GM19043 (cell line): ENCODE measurements at regions not wholly inside any gene's neighbourhood (a gene's known extent, or its start where the extent isn't known, plus 50 kb on each side); places are given as distances from the start of the nearest gene placed in this dataset.

Experiments used
- ATAC-seq: cut with Tn5 transposase; IDR thresholded peaks from one replicate; pipeline ENCODE4 v1.9.1; 2021; ENCODE audit warnings: low read depth; ENCODE audit not compliant: unreplicated experiment

DNA sequence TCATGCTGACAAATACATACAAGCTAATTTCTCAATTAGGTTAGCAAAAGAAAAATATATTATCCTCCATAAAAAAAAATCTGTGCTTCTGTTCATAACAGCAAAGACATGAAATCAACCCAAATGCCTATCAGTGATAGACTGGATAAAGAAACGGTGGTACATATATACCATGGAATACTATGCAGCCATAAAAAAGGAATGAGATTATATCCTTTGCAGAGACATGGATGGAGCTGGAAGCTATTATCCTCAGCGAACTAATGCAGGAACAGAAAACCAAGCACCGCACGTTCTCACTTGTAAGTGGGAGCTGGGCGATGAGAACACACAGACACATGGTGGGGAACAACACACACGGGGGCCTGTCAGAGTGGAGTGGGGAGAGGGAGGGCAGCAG is 84.0 kb upstream of the PALMD start:
- no peak for ATAC-seq

DNA sequence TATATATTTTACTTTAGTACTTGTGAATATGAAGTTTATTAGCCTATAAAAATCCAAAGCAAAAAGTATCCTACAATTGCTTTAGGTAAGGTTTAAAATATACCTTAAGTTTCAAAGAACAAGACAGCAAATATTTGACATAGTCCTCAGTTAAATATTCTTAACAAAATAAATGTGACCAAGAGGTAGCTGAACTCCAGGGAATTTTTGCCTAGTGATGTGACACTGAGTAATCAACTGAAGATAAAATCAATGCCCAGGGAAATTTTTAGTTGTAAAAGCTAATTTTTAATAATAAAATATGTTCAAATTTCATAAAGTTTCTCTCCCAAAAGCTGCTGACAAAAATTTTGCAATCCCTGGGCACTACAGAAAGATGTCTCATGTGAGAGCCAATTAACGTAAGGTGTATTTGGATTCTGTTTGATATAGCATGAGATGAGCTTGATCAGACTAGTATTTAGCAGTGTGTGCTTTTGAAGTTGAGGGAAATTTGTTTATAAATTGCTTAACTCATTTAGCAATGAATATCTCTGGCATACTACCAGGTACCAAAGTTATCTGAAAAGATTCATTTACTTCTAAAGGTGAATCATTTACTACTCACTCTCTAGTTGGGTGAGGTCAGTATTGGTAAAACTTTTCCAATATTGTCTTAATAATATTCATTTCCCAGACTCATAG is 80.2 kb upstream of the PALMD start:
- ATAC-seq = no peak

- no peak for ATAC-seq
Measured at GRCh38 chr1:99566290-99567021, 79.5 kb upstream of the PALMD start.

DNA sequence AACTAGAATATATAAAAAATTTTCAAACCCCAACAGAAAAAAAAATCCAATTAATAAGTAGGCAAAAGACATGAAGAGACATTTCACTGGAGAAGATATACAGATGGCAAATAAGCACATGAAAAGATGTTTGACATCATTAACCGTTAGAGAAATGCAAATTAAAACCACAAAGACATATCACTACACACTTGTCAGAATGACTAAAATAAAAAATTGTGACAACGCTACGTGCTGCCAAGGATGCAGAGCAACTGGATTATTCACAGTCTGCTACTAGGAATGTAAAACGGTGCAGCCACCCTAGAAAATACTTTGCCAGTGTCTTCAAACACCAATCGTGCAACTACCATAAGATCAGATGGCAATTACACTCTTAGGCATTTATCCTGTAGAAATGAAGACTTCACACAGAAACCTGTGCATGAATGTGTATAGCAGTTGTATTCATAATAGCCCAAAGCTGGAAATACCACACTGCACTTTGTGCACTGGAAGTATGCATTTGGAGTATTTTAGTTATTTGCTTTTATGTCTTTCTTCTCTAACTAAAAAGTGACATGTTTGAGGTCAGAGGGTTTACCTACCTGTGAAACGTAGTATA is 75.3 kb upstream of the PALMD start:
- ATAC-seq = no peak

GRCh38 chr1:99571092-99571734 is 74.7 kb upstream of the PALMD start:
- ATAC-seq = no peak

DNA sequence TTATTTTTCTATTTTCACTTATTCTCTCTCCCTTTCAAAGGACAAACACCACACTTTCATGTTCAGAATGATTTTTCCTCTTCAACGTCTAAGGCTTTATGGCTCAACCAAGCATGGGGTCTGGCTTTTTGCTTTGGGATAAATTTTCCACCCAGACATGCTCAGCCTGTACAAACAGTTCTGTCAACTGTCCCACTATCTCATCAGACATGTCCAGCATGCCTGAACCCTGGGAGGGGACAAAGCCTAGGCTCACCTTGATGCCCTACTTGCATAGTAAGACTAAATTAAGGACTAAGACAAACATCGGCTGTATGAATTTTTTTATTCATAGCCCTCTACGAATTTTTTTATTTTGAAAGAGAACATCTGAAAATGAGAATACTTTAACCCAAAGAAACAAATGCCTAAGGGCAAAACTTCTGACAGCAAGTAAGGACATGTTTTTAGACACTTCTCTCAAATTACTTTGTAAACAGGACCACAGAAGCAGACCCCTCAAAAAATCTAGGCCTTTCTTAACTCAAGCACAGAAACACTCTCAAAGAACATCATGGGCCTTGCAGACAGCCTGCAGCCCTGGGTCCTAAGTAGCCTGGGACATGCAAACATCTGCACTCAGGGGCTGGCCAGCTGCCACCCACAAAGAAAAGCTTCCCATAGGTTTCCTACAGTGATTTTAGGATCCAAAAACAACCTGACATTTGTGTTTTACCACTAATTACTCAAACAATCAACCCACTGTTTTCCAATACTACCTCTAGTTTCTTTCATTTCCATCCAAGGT is 72.3 kb upstream of the PALMD start:
- no peak for ATAC-seq

DNA sequence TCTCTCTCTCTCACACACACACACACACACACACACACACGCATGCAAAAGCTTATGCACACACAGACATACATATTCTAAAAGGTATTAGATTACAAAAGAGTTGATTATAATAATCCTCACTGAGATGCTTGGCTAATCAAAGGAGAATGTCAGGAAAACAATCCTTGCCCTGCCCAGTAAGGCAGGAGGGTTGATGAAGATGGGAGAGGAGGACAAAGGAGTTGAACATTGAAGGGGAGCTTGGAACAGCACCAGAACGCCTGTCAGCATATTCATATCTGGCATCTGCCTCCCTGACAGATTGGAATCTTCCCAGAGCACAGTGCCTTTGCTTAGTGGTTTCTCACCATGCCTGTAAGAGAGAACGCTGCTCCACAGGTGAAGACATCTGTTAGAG is 68.6 kb upstream of the PALMD start:
- no peak for ATAC-seq

DNA sequence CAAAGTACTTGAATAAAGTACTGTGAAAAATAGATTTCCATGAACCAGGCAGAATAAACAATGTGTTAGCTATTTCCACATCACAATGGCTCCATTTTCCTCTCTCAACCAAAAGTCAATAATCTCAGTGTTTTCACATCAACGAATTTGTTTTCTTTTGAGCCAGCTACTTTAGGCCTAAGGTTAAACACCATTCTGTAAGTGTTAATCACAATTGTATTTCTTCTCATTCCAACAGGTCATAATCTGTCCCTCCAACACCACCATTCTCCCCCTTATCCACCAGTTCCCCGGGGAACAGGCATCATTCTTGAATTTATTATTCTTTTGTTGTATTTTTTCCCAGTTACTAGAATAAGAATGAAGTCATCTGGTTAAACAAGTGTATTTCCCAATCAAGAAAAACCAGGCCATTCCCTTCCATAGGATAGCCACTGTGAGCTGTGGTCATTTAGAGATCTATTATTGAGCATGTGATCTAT is 66.2 kb upstream of the PALMD start:
- ATAC-seq = no peak

GRCh38 chr1:99580451-99580850 is 65.5 kb upstream of the PALMD start:
- ATAC-seq = no peak

- no peak for ATAC-seq
Measured at GRCh38 chr1:99587008-99587407, 58.9 kb upstream of the PALMD start.

GRCh38 chr1:99589186-99589636 is 56.7 kb upstream of the PALMD start:
- ATAC-seq = no peak

DNA sequence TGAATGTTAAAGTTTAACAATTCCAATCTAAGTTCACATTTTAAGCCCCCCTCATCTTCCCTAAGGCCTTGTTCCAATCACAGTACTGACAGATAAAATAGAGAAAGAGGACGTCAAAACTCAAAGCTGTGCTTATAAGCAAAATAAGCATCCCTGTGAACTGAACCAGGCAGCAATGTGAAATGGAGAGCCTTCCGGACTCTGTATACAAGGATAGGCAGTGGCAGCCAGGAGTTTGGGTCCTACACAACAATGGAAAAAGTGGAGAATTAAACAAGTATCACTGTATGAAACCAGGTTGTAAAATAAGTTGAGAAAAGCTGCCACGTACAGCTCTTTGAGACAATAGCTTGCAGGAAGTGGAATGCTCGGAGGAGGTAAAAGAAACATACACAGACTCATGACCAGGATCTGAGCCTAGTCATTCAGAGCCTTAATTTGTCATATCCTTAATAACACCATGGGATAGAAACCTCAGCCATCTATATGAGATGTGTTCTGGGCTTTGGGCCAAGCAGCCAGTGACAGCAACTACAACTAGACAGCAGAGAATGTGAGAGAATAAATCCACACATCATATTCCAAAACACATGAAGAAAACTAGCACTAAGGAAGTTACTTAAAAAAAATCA is 55.2 kb upstream of the PALMD start:
- no peak for ATAC-seq

GRCh38 chr1:99591886-99592285 is 54.0 kb upstream of the PALMD start:
- ATAC-seq = no peak

DNA sequence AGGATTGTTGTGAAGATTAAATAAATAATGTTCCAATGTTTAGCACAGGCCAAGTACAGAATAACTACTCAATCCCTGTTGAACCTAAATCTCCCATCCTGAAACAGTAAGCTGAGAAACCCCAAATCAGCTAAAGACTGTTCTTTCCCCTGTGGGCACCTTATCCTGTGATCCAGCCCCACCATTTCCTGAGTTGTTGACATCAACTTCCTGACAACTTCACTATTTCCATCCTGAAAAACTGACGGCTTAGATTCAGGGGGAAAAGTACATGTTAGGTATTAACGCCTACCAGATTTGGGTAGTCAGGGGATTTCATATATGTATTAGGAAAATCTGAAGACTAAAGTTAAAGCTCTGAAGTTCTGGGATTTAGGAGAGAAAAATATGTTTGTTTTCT is 51.7 kb upstream of the PALMD start:
- no peak for ATAC-seq

DNA sequence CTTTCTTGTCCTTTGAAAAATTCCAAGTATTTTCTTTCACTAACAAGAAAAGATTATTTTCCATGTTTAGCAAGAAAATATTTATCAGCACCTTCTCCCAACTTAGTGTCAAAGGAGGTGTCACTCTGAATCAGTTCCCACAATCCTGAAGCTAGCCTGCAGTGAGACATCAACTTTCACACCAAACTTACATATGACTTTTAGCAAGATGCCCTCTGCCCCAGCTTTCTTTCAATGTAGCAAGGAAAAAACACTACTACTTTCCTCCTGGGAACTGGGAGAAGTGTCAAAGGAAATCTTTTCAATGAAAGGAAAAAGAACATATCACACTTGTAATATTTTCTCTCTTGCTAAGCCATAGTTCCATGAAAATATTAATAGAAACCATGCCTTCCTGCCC is 50.9 kb upstream of the PALMD start:
- ATAC-seq = no peak

- no peak for ATAC-seq
Measured at GRCh38 chr1:99595441-99595840, 50.5 kb upstream of the PALMD start.
